Hindlimb muscle (tissue), 1 donor: ENCODE measurements at regions not wholly inside any gene's neighbourhood (a gene's known extent, or its start where the extent isn't known, plus 50 kb on each side); places are given as distances from the start of the nearest gene placed in this dataset.

Experiments used
- DNase-seq: peaks from one replicate; pipeline ENCODE4 v3.0.0-alpha.2; 2013

DNA sequence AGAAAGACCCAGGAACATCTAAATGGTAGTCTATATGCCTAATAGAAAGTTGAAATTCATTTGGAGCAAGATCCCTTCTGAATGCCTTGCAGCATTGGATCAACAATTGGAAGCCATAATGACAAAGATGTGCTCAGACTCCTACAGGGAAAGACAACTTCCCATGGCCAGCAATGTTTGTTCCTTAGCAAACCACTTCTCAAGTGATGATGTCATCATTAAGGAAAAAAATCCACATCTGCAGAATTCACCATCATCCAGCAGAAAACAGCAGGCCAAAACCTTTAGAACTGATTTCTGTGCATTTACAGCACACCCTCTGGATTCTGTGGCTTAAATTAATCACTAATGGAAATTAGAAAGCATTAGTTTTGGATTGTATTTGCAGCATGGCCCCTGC lies 82.4 kb upstream of the ZIC3 start:
- no peak for DNase-seq

DNA sequence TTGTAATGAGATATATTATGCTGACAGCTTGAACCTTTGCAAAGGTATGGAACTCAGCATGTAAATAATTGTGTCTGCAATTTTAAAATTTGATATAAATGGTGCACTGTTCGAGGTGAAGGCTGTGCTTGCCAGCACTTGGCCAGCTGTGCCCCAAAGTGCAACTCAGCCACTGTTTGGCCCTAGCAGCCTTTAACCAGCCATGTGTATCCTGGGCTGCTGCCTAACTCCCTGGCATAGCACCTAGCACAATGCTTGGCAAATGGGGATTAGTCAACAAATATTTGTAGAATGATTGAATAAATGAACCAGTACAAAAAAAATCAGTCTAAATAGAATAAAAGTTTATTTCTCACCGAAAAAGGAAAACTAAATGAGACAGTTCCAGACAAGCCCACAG lies 83.8 kb upstream of the ZIC3 start:
- no peak for DNase-seq

DNA sequence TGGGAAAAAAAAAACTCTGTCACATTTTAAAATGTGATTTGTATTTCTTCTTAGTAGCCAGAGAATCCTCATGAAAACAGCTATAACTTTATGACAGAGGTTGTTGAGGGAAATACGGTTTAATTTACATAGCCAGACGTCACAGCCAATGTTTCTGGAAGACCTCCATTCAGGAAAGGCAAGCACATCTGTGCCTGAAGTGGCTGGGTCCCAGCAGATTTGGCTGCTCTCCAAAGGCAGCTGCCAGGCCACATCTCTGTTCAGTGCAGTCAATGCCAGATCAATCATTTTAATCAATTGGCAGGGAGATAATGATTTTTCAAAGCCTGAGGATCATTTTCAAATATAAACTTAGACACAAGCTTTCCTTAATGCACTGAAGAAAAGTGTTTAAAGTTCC lies 86.5 kb upstream of the ZIC3 start:
- no peak for DNase-seq

DNA sequence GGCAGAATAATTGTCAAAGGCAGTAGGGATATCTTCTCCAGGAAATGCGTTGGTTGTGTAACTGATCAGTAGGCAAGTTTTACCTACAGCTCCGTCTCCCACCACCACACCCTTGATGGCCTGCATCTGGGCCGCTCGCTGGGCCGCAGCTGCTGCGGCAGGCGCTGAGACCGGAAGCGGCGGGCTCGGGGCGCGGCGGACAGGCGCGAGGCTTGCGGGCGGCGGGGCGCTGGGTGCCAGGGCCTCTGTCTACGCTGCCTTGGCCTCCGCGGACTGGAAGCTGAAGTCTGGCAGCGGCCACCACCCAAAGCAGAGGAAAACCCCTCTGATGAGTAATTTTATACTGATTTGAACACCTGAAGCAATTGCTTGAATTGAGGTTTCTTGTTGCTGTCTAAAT lies 124.2 kb upstream of the ZIC3 start:
- no peak for DNase-seq

DNA sequence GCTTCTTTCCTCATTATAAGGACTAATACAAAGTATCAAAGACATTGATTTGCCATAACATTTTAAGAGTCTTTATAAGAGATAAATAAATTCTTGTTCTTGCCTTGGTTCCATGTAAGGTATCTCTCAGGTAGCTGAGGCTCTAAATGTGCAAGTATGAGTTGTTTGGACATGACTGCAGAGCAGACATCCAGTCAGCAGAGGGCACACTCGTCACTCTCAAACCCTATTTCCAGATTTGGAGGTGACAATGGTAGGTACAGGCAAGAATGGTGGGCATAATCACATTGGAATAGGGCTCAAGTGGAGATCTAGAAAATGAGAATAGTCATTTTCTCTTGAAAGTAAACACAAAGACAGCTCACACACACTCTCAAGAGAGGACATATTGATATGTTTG lies 133.3 kb upstream of the ZIC3 start:
- no peak for DNase-seq

DNA sequence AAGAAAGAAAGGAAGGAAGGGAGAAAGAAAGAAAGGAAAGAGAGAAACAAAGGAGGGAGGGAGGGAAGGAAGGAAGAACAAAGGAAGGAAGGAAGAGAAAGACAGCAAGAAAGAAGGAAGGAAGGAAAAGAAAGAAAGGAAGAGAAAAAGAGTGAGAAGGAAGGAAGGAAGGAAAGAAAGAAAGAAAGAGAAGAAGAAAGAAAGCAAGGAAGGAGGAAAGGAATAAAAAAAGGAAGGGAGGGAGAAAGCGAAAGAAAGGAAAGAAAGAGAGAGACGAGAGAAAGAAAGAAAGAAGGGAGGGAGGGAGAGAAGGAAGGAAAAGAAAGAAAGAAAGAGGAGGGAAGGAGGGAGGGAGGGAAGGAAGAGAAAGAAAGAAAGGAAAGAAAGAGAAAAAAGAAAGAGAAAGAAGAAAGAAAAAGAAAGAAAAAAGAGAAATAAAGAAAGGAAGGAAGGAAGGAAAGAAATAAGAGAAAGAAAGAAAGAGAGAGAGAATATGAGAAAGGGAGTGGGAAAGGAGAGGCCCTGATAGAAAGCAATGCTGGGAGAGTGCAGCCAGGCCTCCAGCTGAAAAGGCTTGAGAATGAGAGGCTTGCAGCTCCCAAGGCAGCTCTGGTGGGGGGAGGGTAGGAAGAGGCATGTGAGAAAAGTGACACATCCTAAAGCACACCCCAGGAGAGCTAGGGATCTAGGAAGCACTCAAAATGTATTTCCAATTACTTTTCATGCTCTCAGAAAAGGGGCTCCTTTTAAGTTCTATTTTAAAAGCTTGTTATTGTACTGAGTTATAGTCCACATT lies 134.0 kb upstream of the ZIC3 start:
- DNase-seq: no peak

DNA sequence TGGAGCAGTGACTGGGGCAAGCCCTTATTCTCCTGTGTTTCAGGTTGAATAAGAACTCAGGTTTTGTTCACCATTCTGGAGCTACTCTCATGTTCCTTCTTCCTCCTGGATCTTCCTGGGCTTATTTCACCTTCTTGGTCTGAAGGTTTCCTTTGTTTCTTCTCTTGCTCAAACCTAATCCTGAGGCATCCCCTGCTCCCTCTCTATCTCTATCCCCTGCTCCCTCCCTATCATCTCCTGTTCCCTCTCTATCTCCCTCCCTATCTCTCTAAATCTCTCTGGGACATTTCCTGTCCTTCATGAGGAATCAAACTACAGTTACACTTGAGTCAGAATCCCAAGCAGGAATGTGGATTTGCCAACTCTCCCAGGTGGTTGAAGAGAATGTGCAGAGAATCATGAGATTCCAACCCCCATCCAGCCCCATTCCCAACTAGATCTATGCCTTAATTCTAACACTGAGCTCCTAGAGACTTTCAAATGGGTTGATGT lies 134.9 kb upstream of the ZIC3 start:
- DNase-seq: no peak

DNA sequence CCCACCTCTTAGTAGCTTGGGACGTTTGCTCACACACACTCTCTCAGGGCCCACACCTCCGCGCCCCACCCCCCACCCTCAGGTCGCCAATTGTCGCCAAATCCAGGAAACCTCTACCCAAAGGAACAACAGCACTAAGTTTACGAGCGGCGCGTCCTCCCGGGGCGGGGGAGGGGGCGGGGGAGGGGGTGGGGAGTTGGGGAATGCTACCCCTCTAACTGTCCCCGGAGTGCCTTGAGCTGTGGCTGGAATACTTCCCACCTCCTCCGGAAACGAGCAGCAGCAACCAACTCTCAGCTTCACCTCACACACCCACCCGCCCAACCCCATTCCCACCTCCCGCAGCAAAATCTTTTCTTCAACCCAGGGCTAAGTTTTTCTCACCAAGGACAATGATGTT lies 135.6 kb upstream of the ZIC3 start:
- no peak for DNase-seq

DNA sequence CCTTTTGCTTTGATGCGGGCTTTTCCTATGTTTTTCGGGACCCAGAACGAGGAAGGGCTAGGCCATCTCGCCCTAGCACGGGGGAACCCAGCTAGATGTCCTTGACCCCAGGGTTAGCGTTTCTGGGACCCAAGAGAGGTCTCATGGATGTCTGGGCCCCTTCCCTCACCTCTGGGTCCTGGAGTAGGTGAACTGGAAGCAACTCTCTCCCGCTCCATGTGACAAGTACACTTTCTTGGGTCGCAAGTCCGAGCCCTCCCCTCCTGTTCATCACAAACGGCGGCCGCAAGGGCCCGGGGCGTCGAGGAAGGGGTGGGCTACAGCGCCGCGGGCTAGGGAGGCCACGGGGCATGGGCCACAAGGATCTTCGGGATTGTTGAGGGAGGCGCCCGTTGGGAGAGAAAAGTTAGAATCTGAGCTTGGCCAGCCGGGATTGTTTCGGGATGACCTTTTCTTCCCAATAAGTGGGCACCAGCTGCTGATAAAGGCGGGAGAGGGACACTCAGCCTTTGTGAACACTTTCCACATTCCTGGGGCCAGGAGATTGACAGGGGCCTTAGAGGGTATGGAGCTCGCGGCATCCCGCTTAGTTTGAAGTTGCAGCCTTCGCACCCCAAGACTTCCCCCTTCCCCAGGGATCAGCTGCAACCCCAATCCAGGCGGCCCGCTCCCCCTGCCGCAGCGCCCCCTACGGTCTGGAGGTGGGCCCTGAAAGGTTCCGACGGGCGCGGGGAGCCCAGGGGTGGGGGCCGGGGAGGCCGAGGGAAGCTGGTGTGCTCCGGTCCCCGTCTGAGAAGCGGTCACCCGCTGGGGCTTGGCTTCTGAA lies 136.9 kb upstream of the ZIC3 start:
- DNase-seq: no peak

DNA sequence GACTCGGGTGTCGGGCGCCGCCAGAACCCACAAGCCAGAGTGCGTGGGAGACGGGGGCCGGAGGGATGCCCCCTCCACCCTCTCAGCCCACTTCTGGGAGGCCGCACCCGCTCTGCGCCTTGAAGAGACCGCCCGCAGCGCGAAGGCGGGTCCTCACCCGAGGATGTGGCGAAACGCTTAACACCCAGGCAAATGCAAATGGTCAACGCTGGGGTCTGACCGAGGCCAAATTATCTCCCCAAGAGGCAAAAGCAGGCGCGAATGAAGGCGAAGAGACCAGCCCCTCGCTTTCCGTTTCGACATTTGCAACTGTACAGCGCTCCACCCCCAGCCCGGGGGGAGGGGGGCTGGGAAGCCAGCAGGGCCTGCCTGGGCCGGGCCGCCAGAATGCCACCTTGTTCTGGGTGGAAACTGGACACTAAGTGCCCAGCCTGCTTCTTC lies 137.7 kb upstream of the ZIC3 start:
- no peak for DNase-seq

DNA sequence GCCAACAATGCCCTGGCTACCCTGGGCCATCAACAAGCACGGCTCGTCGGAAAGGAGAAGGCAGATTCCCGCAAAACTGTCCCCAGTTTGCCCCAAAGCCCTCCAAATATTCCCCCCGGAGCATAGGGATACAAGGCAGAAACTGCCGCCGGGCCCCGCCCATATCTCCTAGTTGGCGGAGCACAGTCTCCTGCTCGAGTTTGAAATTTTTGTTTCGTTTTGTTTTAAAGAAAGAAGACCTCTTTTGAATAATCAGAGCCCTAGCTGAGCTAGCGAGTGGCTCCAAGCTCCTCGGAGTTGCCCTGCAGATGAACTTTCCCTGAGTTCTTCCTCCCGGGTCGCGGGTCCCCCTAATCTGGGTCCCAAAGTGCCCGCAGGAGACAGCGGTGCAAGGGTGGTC lies 138.1 kb upstream of the ZIC3 start:
- no peak for DNase-seq

DNA sequence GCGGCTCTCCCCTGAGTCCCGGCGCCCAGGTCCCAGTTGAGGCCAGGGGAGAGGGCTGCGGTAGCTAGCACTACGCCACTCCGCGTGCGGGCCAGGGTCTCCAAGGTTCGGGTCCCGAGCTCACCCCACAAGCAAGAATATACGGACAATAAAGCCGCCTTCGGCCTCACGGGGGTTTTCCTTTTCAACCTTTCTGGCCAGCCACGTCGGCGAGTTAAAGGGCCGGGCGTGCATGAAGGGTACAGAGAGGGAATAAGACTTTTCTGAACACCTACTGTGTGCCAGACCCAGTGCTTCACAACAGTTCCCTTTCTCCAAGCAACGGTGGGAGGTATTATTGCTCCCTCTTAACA lies 138.5 kb upstream of the ZIC3 start:
- DNase-seq: no peak

DNA sequence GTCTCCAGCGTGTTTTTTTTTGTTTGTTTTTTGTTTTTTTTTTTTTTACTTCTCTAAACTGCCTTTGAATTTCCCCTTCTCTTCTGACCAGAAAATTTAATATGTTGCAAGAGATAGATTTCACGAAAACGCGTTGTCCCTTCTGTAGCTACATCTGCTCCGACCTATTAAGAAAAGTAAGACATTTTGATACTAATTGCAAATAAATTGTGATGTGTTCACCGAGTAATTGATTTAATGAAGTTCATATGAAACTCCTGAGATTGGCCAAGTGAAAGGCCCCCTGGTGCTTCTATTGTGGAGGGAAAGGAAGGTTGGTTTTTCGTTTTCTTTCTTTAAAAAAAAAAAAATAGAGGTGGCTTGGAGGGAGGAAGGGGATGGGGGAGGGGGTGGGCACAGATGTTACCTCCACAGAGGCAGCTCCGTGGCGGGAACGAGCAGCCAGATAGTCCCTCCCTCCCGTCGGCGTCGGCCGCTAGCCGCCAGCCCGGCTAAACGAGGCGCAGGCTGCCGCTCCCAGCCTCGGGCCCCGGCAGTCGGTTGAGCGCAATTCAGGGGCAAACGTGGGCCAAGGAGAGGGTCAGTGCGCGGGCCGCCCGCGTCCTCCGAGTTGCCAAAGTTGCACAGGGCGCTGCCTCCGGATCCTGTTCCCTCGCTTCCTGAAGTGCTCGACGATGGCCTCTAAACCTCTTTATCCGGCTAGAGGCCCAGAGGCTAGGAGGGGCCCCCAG lies 139.1 kb upstream of the ZIC3 start:
- DNase-seq: no peak

DNA sequence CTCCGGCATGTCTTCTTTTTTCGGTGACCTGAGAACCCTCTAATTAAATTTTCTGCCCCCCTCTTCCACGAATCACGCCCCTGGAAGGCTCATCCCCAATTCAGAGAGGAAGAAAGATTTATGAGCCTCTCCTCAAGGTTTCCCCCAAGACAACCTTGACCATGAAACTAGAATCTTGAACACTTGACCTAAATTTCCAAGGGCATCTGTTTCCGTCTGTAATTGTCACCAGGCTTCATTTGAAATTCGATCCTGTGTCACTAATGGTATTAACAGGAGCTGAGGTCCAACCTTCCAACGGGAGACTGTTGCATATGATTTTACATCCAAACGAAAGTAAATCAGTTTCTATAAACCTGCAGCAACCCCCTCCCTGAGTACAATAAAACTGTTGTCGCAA lies 139.9 kb upstream of the ZIC3 start:
- DNase-seq: no peak

DNA sequence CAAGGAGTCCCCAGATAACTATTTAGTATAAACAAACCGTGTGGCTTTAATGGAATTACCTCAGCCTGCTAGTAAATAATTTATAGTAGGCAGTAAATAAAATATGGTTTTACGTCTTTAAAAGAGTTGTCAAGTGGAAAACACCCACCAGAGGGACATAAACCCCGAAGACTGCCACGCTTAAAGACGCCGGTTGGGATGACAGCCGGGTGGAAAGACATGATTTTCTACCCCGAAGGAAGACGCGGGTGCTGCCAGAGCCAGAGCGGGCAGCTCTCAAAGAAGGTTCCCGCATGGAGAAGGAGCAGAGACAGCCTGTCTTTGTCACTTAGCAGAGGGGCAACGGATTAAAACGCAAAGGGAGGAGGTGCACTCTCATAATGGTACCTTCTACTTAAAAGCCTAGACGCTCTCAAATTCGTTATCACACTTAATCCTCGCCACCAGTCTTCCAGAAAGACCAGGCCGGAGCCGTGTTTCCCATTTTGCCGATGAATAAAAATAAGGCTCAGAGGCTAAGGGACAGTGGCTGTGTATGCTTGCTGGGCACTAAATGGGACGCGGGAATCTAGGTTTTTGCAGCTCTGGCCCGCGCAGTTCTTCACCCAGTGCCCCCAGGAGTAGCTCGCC lies 140.5 kb upstream of the ZIC3 start:
- no peak for DNase-seq

DNA sequence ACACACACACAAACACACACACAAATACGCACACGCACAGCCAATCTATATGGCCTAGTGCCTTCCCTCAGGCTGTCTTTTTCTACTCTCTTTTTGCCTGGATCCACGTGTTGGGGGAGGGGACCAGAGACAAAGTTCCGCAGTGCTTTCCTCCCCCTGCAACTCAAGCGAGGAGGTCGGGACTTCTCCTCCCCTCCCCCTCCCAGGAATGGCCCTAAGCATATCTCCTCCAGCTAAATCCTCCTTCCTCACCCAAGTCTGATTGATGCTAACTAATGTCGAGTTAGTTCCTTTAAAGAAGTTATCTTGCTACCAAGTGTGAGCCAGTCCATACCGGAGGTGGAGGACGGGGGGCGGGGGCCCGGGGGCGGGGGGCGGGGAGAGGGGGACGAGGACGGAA lies 141.2 kb upstream of the ZIC3 start:
- no peak for DNase-seq

DNA sequence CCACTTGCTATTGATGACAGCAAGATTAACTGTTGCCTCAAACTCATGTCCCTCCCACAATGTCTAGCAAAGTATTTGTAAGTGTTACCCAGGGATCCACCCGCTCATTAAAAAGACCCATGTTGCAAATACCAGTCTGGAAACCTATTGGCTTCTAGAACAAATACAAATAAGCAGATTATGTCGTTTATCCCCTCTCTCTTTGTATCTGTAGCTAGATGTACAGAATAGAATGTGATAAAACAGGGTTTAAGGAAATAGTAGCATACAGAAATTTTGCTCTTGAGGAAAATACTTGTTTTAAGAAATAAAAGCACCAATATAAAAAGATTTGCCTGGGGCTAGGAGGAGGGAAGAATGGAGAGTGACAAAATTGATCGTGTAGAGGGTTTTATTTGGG lies 142.7 kb upstream of the ZIC3 start:
- no peak for DNase-seq

DNA sequence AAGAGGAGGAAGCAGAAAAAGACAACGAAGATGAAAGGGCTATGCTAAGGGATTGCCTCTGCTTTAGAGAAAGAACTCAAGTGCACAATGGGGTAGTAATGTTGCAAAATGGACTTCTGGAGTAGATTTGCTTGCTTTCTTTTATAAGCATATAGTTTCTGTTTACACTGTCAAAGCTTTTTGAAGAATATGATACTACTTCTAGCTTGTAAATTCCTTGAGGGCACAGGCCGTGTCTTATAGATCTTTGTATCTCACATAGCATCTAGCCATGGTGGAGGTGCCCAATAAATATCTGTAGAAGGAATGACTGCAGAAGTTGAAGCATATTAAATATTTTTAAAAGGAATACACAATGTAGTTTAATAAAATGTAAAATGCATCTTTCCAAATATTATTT lies 147.8 kb upstream of the ZIC3 start:
- DNase-seq: no peak

DNA sequence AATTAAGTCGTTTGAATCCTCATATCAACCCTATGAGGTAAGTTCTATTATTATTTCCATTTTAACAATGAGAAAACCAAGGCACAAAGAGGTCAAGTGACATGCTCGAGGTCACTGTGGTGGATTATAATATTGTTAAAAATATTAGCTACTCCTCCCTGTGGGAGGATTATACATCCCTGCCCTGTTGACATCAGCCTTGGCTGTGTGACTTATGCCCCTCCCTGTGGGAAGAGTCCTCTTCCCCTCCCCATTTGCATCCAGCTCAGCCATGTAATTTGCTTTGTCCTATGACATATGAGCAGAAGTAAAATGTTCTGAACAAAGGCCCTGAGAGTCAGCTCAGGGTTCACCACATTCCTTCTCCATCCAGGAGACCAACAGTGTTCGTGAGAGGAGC lies 152.7 kb upstream of the ZIC3 start:
- no peak for DNase-seq

DNA sequence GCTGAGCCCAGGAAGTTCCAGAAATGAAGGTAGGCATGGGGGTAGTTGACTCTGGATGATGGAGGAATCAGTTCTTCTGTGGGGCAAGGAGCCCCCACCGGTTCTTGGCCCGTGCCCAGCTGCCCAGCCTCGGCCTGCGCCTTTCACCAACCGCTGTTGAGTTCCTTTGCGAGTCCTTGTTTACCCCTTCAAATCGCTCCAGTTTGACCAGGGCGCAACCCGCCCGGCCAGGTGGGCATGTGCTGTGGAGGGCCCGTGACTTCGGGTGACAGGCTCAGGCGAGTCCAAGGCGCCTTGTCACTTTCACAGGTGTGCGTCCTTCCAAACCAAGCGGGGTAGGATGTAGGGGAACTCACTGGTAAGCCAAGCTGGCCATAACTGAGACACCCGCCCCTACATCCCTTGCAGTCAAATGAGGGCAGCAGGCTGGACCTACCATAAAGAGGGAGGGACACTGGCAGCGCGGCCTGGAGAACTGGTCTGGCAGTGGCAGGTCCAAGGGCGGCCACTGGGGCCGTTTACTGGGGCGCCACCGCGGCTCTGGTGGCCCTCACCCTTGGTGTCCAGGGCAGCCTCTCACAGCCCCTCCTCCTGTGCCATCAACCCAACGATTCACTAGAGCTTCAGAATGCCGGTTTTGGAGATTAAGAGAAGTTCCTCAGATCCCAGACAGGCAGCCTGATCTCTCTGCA lies 160.3 kb upstream of the ZIC3 start:
- DNase-seq: no peak

DNA sequence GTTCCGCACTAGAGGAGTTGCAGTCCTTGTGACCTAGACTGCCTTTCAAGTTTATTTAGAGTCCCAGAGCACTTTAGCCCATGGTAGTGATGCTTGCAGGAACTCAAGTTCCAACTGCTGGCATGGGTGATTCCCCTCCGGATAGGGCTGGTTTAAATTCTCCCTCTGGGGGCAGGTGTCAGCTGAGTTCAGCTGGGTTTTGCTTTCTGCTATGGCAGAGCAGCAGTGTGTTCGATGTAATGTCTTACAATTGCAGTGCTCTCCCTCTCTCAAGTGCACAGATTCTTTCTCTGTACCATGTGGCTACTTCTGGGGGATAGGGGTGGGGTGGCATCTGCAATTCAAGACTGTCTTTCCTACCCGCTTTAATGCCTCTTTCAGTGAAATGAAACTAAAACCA lies 164.8 kb upstream of the ZIC3 start:
- no peak for DNase-seq

DNA sequence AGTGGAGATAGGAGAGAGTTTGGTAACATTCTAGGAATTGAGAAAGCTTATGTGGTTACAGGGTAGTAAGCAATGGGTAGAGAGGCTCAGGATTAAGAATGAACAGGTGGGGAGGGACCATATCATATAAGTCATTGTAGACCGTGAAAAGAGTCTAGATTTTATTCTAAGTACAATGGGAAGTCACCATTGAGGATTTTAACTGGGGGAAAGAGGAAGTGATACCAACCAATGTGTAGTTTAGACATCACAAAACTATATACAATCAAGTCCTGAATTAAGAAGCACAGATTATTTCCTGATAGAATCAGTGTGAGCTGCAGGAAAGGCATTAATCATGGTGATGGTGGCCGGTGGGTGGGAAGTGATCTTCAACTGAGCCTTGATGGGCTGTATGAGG lies 178.3 kb upstream of the ZIC3 start:
- DNase-seq: no peak
